ENCODE measurements at regions not wholly inside any gene's neighbourhood (a gene's known extent, or its start where the extent isn't known, plus 50 kb on each side); places are given as distances from the start of the nearest gene placed in this dataset.

- TF ChIP-seq CTCF (IDR thresholded peaks at IDR 0.05; ENCODE audit: low read depth, low read length) = no peak
- no peak for DNase-seq (ENCODE audit: extremely low read depth, low read depth)
These were observed 594.0 kb upstream of the TENM4 start for GRCh38 chr11:80034801-80035200.

DNA sequence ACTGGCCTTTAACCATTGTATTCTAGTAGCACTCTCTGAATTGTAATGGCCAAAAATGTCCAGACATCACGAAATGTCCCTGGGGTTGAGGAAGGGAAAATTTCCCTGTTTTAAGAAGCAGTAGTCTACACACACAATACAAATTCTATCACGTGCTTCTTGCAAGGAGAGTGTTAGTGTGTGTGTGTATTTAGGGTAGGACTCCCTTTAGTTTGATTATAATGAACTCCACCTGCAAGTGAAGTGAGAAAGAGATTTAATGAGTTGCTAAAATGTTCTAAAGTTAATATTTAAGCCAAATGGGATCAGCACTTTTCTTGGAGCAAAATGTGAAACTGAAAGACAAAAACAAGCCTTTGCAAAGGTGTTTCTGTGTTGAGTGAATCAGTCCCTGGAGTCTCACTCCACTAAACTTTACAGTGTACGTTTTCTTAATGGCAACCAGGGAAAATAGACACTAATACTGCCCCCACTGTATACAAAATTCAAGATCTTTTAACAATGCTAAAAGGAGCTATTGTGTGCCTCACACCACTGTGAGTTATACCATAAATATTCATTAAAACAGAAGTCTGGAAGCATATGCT, 590.3 kb upstream of the TENM4 start:
- no peak for TF ChIP-seq CTCF (IDR thresholded peaks at IDR 0.05; ENCODE audit: low read depth, low read length)
- DNase-seq (ENCODE audit: extremely low read depth, low read depth) = no peak

DNA sequence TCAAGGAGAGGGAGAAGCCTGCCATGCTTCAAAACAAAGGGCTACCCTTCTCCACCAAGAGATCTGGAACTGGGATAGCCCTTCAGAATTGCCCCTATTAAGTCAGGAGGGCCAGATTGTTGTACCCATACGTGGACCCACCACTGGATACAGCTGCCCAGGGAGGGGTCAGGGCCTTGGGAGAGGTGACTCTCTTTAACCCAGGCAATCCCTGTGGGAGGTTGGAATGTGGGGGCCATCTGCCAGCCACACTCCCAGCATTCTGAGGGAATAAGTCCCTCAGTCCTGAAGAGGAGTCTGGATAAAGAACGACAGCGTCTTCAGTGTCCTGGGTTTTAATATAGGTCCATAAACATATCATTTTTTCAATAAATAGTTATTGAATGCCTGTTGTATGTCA, 588.2 kb upstream of the TENM4 start:
- no peak for TF ChIP-seq CTCF (IDR thresholded peaks at IDR 0.05; ENCODE audit: low read depth, low read length)
- DNase-seq (ENCODE audit: extremely low read depth, low read depth) = no peak

- TF ChIP-seq CTCF (IDR thresholded peaks at IDR 0.05; ENCODE audit: low read depth, low read length) = no peak
- DNase-seq (ENCODE audit: extremely low read depth, low read depth) = no peak
These were observed 583.3 kb upstream of the TENM4 start for GRCh38 chr11:80024119-80024518.

GRCh38 chr11:80023386-80023785, 582.6 kb upstream of the TENM4 start:
- no peak for TF ChIP-seq CTCF (IDR thresholded peaks at IDR 0.05; ENCODE audit: low read depth, low read length)
- DNase-seq (ENCODE audit: extremely low read depth, low read depth) = no peak

- TF ChIP-seq CTCF (IDR thresholded peaks at IDR 0.05; ENCODE audit: low read depth, low read length) = no peak
- no peak for DNase-seq (ENCODE audit: extremely low read depth, low read depth)
These were observed 569.7 kb upstream of the TENM4 start for GRCh38 chr11:80010536-80010935.

DNA sequence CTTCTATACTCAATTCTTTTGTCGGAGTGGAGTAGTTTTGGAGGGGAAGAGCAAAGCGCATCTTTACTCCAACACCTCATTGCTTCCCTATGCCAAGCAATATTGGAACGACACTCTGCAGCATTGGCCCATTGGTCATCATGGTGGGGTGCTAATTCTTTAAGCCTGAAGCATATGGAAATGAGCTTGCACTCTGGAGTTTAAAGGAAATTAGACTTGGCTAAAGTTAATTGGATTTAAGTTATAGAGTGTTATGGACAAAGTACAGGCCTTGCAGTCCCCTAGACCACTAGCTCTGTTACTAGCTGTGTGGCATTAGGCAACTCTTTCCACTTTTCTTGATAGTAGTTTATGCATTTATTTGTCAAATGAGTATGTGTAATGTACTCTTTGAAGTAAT, 568.3 kb upstream of the TENM4 start:
- DNase-seq (ENCODE audit: extremely low read depth, low read depth) = no peak
- TF ChIP-seq CTCF (IDR thresholded peaks at IDR 0.05; ENCODE audit: low read depth, low read length) = no peak

Data from AG09319 (cell line).